ENCODE measurements at regions not wholly inside any gene's neighbourhood (a gene's known extent, or its start where the extent isn't known, plus 50 kb on each side); places are given as distances from the start of the nearest gene placed in this dataset.

GRCh38 chr7:87001214-87001613 is 58.2 kb downstream of the ELAPOR2 start:
- Histone ChIP-seq H2AFZ (replicated peaks) (no peak overlapping the region), H3K4me1 (peaks cover 25% of the 10 kb centered on the region), H3K27ac (no peak overlapping the region), H3F3A (ENCODE audit: low read depth) (no peaks in the 10 kb centered on the region), H3K27me3 (no peaks in the 10 kb centered on the region), H4K20me1 (ENCODE audit: low read depth) (peaks cover 81% of the 10 kb centered on the region), H3K9ac (no peak overlapping the region), H3K36me3 (no peaks in the 10 kb centered on the region), H3K4me2 (no peak overlapping the region), H3K4me3 (no peak overlapping the region), H3K9me3 (ENCODE audit: low read depth) (no peaks in the 10 kb centered on the region), H3K79me2 (ENCODE audit: low read depth) (peaks cover 100% of the 10 kb centered on the region)
- no peak for TF ChIP-seq EZH2 (IDR thresholded peaks at IDR 0.05)
- no peak for TF ChIP-seq EZH2phosphoT487 (IDR thresholded peaks at IDR 0.05)
- TF ChIP-seq CTCF (IDR thresholded peaks at IDR 0.05), result no peak
- Mint-ChIP-seq H3K27ac (no peak overlapping the region), H3K4me1 (peaks cover 23% of the 10 kb centered on the region), H3K9me3 (no peaks in the 10 kb centered on the region), H3K4me3 (no peak overlapping the region), H3K36me3 (peaks cover 2% of the 10 kb centered on the region), H3K27me3 (ENCODE audit: insufficient read depth, low read depth) (no peaks in the 10 kb centered on the region)
- no peak for DNase-seq (ENCODE audit: low spot score)

DNA sequence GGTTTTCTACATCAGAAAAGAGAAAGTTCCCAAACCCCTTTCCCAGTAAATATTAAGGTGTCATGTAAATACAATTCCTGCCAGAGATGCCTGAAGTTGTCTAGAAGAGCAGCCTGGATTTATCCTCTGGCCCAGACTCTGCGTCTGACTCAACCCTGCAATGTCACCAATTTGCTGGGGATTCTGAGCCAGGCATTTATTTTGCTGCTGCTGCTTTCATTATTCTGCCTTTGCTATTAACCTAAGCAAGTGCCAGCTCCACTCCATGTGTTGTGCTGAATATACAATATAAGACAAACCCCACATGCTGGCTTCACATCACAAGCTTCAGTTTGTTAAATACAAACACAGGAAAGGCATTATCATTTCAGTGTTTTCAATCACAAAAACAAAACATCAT is 59.1 kb downstream of the ELAPOR2 start:
- Histone ChIP-seq H3F3A (ENCODE audit: low read depth) (no peaks in the 10 kb centered on the region), H3K27ac (no peak overlapping the region), H3K4me3 (no peak overlapping the region), H3K27me3 (no peaks in the 10 kb centered on the region), H3K4me1 (peaks cover 20% of the 10 kb centered on the region), H3K9me3 (ENCODE audit: low read depth) (no peaks in the 10 kb centered on the region), H3K4me2 (no peak overlapping the region), H2AFZ (replicated peaks) (no peak overlapping the region), H4K20me1 (ENCODE audit: low read depth) (peaks cover 81% of the 10 kb centered on the region), H3K9ac (no peak overlapping the region), H3K79me2 (ENCODE audit: low read depth) (peaks cover 100% of the 10 kb centered on the region), H3K36me3 (no peaks in the 10 kb centered on the region)
- no peak overlapping the region for H3K27ac Mint-ChIP-seq
- peaks cover 6% of the 10 kb centered on the region for H3K36me3 Mint-ChIP-seq
- H3K27me3 Mint-ChIP-seq (ENCODE audit: insufficient read depth, low read depth), result no peaks in the 10 kb centered on the region
- H3K4me1 Mint-ChIP-seq, result peaks cover 23% of the 10 kb centered on the region
- TF ChIP-seq CTCF (IDR thresholded peaks at IDR 0.05), result no peak
- no peak for DNase-seq (ENCODE audit: low spot score)
- H3K9me3 Mint-ChIP-seq, result no peaks in the 10 kb centered on the region
- no peak overlapping the region for H3K4me3 Mint-ChIP-seq

- no peaks in the 10 kb centered on the region for H3K9me3 ChIP-seq (ENCODE audit: low read depth)
- Mint-ChIP-seq H3K9me3 (no peaks in the 10 kb centered on the region), H3K27ac (no peak overlapping the region), H3K4me3 (no peak overlapping the region), H3K27me3 (ENCODE audit: insufficient read depth, low read depth) (no peaks in the 10 kb centered on the region), H3K36me3 (peaks cover 6% of the 10 kb centered on the region), H3K4me1 (peaks cover 20% of the 10 kb centered on the region)
- H3K36me3 ChIP-seq, result no peaks in the 10 kb centered on the region
- H3F3A ChIP-seq (ENCODE audit: low read depth), result no peaks in the 10 kb centered on the region
- no peak overlapping the region for H2AFZ ChIP-seq (replicated peaks)
- H3K9ac ChIP-seq, result no peak overlapping the region
- H3K27me3 ChIP-seq, result no peaks in the 10 kb centered on the region
- no peak for DNase-seq (ENCODE audit: low spot score)
- H4K20me1 ChIP-seq (ENCODE audit: low read depth), result peaks cover 81% of the 10 kb centered on the region
- H3K4me2 ChIP-seq, result no peak overlapping the region
- TF ChIP-seq EZH2phosphoT487 (IDR thresholded peaks at IDR 0.05), result no peak
- no peak for TF ChIP-seq EZH2 (IDR thresholded peaks at IDR 0.05)
- no peak for TF ChIP-seq CTCF (IDR thresholded peaks at IDR 0.05)
- H3K4me1 ChIP-seq, result peaks cover 14% of the 10 kb centered on the region
- peaks cover 100% of the 10 kb centered on the region for H3K79me2 ChIP-seq (ENCODE audit: low read depth)
- no peak overlapping the region for H3K27ac ChIP-seq
- no peak overlapping the region for H3K4me3 ChIP-seq
Observed at GRCh38 chr7:86999750-87000149, 59.7 kb downstream of the ELAPOR2 start.

DNA sequence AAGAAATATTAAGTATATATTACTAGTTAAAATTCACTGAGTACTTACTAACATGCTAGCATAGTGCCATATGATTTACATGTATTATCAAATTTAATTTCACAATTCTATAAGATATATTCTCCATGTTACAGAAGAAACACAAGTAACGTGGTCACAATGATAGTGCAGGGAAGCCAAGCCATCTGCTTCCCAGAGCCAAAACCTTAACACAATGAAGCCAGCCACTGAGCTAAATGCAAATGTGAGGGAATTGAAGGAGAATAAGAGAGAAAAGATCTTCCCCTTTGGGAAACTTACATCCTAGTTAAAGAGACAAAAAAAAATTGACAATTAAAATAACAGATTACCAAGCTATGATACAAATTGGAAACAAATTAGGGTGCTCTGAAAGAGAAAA is 63.6 kb downstream of the ELAPOR2 start:
- peaks cover 3% of the 10 kb centered on the region for H3K4me1 Mint-ChIP-seq
- peaks cover 17% of the 10 kb centered on the region for H3K36me3 Mint-ChIP-seq
- no peak overlapping the region for H3K4me3 Mint-ChIP-seq
- Histone ChIP-seq H3K79me2 (ENCODE audit: low read depth) (peaks cover 100% of the 10 kb centered on the region), H3K9me3 (ENCODE audit: low read depth) (no peaks in the 10 kb centered on the region), H3K4me1 (peaks cover 5% of the 10 kb centered on the region), H3K27me3 (no peaks in the 10 kb centered on the region), H3F3A (ENCODE audit: low read depth) (no peaks in the 10 kb centered on the region), H2AFZ (replicated peaks) (no peak overlapping the region), H3K36me3 (no peaks in the 10 kb centered on the region), H3K4me2 (no peak overlapping the region), H3K9ac (no peak overlapping the region), H4K20me1 (ENCODE audit: low read depth) (peaks cover 74% of the 10 kb centered on the region), H3K4me3 (no peak overlapping the region), H3K27ac (no peak overlapping the region)
- H3K27ac Mint-ChIP-seq, result no peak overlapping the region
- H3K27me3 Mint-ChIP-seq (ENCODE audit: insufficient read depth, low read depth), result no peaks in the 10 kb centered on the region
- peaks cover 6% of the 10 kb centered on the region for H3K9me3 Mint-ChIP-seq
- TF ChIP-seq EZH2phosphoT487 (IDR thresholded peaks at IDR 0.05) (no peak), CTCF (IDR thresholded peaks at IDR 0.05) (no peak), EZH2 (IDR thresholded peaks at IDR 0.05) (no peak)
- DNase-seq (ENCODE audit: low spot score), result no peak
